B cell (primary cell): ENCODE measurements at regions not wholly inside any gene's neighbourhood (a gene's known extent, or its start where the extent isn't known, plus 50 kb on each side); places are given as distances from the start of the nearest gene placed in this dataset.

Experiments
- EZH2 ChIP-seq: IDR thresholded peaks from 2 replicates; pipeline ENCODE4 v1.6.1; 2012; ENCODE audit warnings: borderline replicate concordance, low read depth, mild to moderate bottlenecking, moderate library complexity, low read length; ENCODE audit not compliant: insufficient read depth, poor library complexity, severe bottlenecking
- TF ChIP-seq, protein P1 (sequence below): fragments of 200-600 bp; IDR thresholded peaks from one replicate; pipeline ENCODE4 v1.8.0; 2022; ENCODE audit warnings: antibody characterized with exemption, mild to moderate bottlenecking

DNA sequence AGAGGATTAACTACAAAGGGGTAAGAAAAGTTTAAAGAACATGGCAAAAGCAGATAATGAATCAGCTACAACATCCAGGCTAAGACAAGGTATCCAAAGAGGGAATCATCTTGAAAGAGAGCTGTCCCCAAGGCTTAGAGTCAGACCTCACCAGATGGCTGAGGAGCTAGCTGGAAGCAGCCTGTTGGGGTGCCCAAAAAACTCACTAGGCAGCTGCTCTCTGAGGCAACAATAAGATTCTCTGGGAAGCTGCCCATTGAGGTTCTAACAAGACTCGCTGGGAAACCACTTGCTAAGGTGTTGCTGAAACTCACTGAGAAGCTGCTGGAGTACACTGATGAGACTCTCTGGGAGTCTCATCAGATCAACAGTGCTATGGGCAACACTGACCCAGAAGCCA, 185.2 kb downstream of the CETN3 start:
- TF ChIP-seq, protein P1, sequence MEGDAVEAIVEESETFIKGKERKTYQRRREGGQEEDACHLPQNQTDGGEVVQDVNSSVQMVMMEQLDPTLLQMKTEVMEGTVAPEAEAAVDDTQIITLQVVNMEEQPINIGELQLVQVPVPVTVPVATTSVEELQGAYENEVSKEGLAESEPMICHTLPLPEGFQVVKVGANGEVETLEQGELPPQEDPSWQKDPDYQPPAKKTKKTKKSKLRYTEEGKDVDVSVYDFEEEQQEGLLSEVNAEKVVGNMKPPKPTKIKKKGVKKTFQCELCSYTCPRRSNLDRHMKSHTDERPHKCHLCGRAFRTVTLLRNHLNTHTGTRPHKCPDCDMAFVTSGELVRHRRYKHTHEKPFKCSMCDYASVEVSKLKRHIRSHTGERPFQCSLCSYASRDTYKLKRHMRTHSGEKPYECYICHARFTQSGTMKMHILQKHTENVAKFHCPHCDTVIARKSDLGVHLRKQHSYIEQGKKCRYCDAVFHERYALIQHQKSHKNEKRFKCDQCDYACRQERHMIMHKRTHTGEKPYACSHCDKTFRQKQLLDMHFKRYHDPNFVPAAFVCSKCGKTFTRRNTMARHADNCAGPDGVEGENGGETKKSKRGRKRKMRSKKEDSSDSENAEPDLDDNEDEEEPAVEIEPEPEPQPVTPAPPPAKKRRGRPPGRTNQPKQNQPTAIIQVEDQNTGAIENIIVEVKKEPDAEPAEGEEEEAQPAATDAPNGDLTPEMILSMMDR: no peak
- TF ChIP-seq EZH2: no peak
